ENCODE measurements at regions not wholly inside any gene's neighbourhood (a gene's known extent, or its start where the extent isn't known, plus 50 kb on each side); places are given as distances from the start of the nearest gene placed in this dataset.

DNA sequence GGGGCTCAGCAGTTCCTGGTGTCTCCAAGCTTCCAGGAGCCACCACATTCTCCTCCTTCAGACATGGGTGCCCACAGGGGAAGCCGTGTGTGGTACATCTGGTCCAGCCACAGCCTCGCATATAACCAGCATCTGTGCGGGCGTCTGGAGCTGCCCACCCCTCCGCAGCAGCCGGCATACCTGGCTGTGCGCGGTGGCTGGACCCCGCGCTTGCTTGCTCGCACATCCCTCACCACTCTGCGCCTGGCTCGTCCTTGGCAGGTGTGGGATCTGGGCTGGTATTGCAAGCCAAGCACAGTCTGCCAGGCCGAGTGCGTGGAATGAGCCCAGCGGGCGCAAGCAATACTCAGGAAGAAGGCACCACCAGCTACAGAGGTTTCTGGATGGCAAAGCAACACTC, 117.7 kb upstream of the MBL2 start:
- CTCF ChIA-PET, result no interaction called here
- POLR2A ChIA-PET, result no interaction called here
- TF ChIP-seq CTCF (IDR thresholded peaks at IDR 0.05; ENCODE audit: insufficient read depth in 1 of 2, low read depth in 1 of 2, low read length in 1 of 2, severe bottlenecking in 1 of 2, unreplicated experiment in 1 of 2), result no peak
- H3K27me3 Mint-ChIP-seq (ENCODE audit: insufficient read depth, unreplicated experiment), result no peaks in the 10 kb centered on the region
- peaks cover 18% of the 10 kb centered on the region for H3K4me1 ChIP-seq
- DNase-seq, result no peak
- H3K4me3 ChIP-seq (ENCODE audit: low read depth, low read length), result no peak overlapping the region
- H3K27me3 ChIP-seq (replicated peaks; ENCODE audit: control insufficient read depth, insufficient read depth, low read length), result no peaks in the 10 kb centered on the region
- no peaks in the 10 kb centered on the region for H3K36me3 Mint-ChIP-seq (ENCODE audit: insufficient read depth, unreplicated experiment)
- no peaks in the 10 kb centered on the region for H3K9me3 ChIP-seq
- no peaks in the 10 kb centered on the region for H3K9me3 Mint-ChIP-seq (ENCODE audit: unreplicated experiment)
- intact Hi-C loops (cut with micrococcal nuclease; ENCODE audit: unreplicated experiment), result no loop called here
- H3K4me1 Mint-ChIP-seq (ENCODE audit: low read depth, unreplicated experiment), result peaks cover 26% of the 10 kb centered on the region
- no peak overlapping the region for H3K27ac Mint-ChIP-seq (ENCODE audit: unreplicated experiment)
- H3K4me3 Mint-ChIP-seq (ENCODE audit: unreplicated experiment), result no peak overlapping the region
- H3K36me3 ChIP-seq (ENCODE audit: control insufficient read depth, insufficient read depth, low read length), result no peaks in the 10 kb centered on the region
- BruUV-seq (replicated peaks), result no TSS peak

DNA sequence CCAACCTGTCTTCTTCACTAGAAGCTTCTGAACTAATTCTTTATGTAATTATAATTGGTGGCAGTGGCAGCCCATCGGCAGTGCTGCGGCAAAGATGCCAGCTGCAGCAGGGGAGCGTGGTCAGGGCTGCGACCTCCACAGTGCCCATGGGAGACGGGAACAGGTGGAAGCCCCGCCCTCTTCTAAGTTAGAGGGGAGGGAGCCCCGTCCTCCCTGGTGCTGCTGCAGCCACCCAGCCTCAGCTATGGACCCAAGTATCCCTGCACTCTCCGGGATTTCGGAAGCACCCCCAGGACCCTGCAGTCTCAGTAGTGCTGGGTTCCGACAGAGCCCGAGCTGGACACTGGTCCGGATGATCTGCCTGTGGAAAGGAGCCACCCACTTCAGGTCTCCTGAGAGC, 117.0 kb upstream of the MBL2 start:
- Histone ChIP-seq H3K9me3 (no peaks in the 10 kb centered on the region), H3K4me3 (ENCODE audit: low read depth, low read length) (no peak overlapping the region), H3K4me1 (peaks cover 18% of the 10 kb centered on the region), H3K27me3 (replicated peaks; ENCODE audit: control insufficient read depth, insufficient read depth, low read length) (no peaks in the 10 kb centered on the region), H3K36me3 (ENCODE audit: control insufficient read depth, insufficient read depth, low read length) (no peaks in the 10 kb centered on the region)
- Mint-ChIP-seq H3K4me1 (ENCODE audit: low read depth, unreplicated experiment) (peaks cover 24% of the 10 kb centered on the region), H3K9me3 (ENCODE audit: unreplicated experiment) (no peaks in the 10 kb centered on the region), H3K27me3 (ENCODE audit: insufficient read depth, unreplicated experiment) (no peaks in the 10 kb centered on the region), H3K4me3 (ENCODE audit: unreplicated experiment) (no peak overlapping the region), H3K36me3 (ENCODE audit: insufficient read depth, unreplicated experiment) (peaks cover 1% of the 10 kb centered on the region), H3K27ac (ENCODE audit: unreplicated experiment) (no peak overlapping the region)
- no peak for DNase-seq
- CTCF ChIA-PET, result no interaction called here
- no peak for TF ChIP-seq CTCF (IDR thresholded peaks at IDR 0.05; ENCODE audit: insufficient read depth in 1 of 2, low read depth in 1 of 2, low read length in 1 of 2, severe bottlenecking in 1 of 2, unreplicated experiment in 1 of 2)
- BruUV-seq (replicated peaks), result no TSS peak
- POLR2A ChIA-PET, result no interaction called here
- intact Hi-C loops (cut with micrococcal nuclease; ENCODE audit: unreplicated experiment), result loop anchor here (10.0 kb wide), 1 partner anchor 565 kb away; no protein-coding TSS in a partner anchor

DNA sequence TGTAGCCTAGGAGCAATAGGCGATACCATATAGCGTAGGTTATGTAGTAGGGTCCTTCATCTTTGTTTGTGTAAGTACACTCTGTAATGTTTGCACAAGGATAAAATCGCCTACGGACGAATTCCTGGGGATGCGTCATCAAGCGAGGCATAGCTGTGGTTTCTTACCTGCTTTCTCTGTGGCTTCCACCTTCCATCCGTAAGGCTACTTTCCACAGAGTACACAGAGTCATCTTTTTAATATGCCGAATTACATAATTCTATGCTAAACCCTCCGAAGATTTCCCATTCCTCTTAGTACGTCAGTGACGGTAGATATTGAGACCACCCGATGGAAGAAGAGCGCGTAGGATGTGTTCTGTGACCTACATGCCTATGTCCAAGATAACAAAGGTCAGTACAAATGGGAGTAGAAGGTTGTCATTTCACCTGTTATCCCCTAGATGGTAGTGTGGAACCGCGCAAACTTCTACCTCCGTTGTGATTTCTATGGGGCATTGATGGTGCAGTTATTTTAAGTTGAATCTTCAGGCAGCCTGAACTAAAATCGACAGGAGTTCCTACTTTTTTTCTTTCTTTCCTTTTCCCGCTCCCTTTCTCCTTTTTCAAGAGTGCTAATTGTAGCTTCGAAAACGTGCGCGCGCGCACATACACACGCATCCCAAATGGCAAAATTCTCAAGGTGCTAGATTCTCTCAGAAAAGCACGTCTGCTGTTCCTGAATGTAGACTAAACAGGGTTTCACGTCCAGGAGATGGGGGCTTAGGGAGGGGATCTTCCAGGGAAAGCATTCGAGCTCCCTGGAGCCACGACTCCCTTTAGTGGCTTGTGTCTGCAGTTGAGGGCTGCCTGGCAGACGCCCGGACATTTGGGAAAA, 111.7 kb upstream of the MBL2 start:
- intact Hi-C loops (cut with micrococcal nuclease; ENCODE audit: unreplicated experiment), result loop anchor here (1.0 to 10.0 kb wide), 16 partner anchors 14 to 1518 kb away; no protein-coding TSS in a partner anchor
- POLR2A ChIA-PET, result interaction anchor here (1.5 kb wide), 1 partner anchor 146 kb away, joined by 6 read pairs; no protein-coding TSS in a partner anchor

More for the DNA sequence above, 111.7 kb upstream of the MBL2 start:
- H3K4me1 Mint-ChIP-seq (ENCODE audit: low read depth, unreplicated experiment), result peaks cover 35% of the 10 kb centered on the region
- CTCF ChIA-PET, result interaction anchor here (0.6 to 2.6 kb wide), 18 partner anchors 10 to 1519 kb away, joined by 3 to 29 read pairs (median 3); no protein-coding TSS in a partner anchor
- H3K27me3 Mint-ChIP-seq (ENCODE audit: insufficient read depth, unreplicated experiment), result no peaks in the 10 kb centered on the region
- no peaks in the 10 kb centered on the region for H3K9me3 ChIP-seq
- peaks cover 15% of the 10 kb centered on the region for H3K36me3 Mint-ChIP-seq (ENCODE audit: insufficient read depth, unreplicated experiment)
- peak overlapping the region; percentile 37 for H3K4me3 ChIP-seq (ENCODE audit: low read depth, low read length)
- DNase-seq, result peak; percentile 95 to 96
- no peaks in the 10 kb centered on the region for H3K9me3 Mint-ChIP-seq (ENCODE audit: unreplicated experiment)
- no peaks in the 10 kb centered on the region for H3K27me3 ChIP-seq (replicated peaks; ENCODE audit: control insufficient read depth, insufficient read depth, low read length)
- peak; percentile 92 to 97 for TF ChIP-seq CTCF (IDR thresholded peaks at IDR 0.05; ENCODE audit: insufficient read depth in 1 of 2, low read depth in 1 of 2, low read length in 1 of 2, severe bottlenecking in 1 of 2, unreplicated experiment in 1 of 2)
- no peaks in the 10 kb centered on the region for H3K36me3 ChIP-seq (ENCODE audit: control insufficient read depth, insufficient read depth, low read length)
- peak overlapping the region; percentile 85 for H3K4me3 Mint-ChIP-seq (ENCODE audit: unreplicated experiment)
- peak overlapping the region; percentile 92 for H3K27ac Mint-ChIP-seq (ENCODE audit: unreplicated experiment)
- TSS peak; percentile 87 for BruUV-seq (replicated peaks)
- peaks cover 11% of the 10 kb centered on the region for H3K4me1 ChIP-seq
